Hematopoietic multipotent progenitor cell treated with erythropoietin and hydrocortisone succinate and interleukin-3 and kit ligand, for 8 days (in vitro differentiated cells): ENCODE measurements at regions not wholly inside any gene's neighbourhood (a gene's known extent, or its start where the extent isn't known, plus 50 kb on each side); places are given as distances from the start of the nearest gene placed in this dataset.
"Not testable (repeated sequence)": the region's sequence is repeated elsewhere in the genome, so short reads cannot be mapped to it uniquely, and the experiment has no call there.

Source experiments
- DNase-seq: peaks from one replicate; pipeline ENCODE4 v3.0.0-alpha.2; 2015

DNA sequence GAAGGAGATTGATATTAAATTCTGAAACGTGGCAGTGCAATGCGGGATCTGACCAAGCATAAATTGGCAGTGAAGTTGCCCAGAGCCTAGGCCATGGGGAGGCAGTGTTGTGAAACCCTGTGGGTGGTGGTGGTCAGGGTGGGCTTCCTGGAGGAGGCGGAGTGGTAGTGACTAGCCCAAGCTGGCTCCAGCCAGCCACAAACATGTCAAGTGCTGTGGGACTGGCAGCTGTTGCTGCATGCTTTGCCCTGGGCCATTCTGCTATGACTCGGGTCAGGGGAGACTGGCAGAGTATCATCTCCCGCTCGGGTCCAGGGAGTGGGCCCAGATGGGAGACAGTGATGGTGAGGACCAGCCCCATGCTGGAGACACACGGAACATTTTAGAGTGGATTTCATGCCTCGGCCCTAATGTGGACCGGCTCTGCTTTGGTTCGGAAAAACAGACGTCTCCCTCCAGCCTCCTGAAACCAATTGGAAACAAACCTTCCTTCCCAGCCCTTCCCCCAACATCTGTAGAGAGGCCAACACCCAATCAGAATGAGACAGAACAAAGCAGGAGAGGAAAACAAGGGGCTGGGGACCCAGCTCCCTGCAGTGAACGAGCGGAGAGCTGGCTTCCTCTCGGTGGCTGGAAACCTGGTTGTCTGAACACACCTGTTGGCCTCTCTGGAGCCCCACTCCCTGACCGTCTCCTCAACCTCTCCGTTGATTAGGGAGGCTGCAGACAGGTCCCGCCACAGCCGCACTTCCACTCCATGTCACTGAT is 58.2 kb downstream of the TMEM270 start:
- no peak for DNase-seq

GRCh38 chr7:73919694-73920375 is 58.9 kb downstream of the TMEM270 start:
- DNase-seq: no peak

DNA sequence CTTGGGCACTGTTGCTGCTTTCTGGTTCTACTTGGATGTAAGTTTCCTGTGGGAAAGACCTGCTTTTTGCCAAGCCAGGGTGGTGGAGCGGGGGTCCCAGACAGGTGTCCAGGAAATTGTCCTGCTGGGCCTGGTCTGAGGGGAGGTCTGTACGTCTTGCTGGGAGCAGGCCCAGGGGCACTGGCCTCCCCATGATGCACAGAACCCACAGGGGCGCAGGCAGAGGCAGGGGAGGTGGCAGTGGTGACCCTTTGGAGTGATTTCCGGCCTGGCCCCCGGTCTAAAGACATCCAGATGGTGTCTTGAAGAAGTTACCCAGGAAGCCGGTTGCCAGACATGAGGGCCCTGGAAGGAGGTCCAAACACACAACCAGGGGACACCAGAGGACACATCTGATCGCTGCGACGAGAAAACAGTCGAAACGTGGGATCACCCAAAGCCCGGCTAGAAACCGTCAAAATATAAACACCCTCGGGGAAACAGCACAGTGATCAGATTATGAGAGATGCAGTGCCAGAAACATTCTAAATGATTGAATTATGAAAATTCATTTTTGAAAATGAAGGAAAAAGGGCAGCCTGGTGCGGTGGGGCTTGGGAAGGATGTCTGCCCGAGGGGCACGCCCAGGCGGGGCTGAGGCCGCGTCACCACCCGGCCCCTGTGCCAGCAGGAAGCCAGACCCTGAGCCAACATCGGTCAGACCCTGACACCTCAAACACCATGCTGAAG is 59.6 kb downstream of the TMEM270 start:
- no peak for DNase-seq

DNA sequence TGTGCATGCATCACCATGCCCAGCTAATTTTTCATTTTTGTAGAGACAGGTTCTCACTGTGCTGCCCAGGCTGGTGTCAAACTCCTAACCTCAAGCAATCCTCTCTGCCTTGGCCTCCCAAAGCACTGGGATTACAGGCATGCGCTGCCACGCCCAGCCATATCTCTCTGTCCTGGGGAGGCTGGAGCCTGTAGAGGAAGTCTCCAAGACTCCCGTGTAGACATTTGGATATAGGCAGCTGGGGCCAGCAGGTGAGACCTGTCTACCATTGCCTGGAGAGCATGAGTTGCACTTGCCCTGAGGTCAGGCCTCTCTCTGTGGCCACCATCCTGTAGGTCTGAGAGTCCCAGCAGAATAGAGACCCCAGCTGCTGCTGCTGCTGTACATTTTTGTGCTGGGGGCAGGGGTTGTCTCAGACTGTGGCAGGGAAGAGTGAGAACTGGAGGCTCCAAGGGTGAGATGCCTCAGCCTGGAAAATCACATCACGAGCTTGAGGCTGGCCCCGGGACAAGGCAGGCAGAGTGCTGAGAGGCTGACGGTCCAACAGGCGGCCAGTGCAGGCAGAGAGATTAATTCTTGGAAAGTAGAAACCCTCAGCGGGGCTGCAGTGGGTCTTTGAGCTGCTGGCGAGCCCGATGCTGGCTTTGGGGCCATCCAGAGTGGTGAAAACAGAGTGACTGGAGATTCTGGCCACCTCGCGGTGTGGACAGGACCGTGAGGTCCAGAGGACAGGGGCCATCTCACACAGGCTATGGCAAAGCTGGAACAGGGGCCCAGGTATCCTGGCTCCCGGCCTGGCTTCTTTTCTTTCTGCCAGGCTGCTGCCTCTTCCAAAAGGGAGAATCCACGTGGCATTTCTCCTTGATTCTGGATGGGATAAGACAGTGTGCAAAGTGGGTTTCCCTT is 60.9 kb downstream of the TMEM270 start:
- no peak for DNase-seq

DNA sequence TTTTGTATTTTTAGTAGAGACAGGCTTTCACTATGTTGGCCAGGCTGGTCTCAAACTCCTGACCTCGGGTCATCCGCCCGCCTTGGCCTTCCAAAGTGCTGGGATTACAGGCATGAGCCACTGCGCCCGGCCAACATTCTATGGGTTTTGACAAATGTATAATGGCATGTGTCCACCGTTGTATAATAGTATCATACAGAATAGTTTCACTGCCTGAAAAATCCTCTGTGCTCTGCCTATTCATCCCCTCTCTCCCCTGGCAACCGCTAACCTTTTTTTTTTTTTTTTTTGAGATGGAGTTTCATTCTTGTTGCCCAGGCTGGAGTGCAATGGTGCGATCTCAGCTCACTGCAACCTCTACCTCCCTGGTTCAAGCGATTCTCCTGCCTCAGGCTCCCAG is 67.7 kb downstream of the TMEM270 start:
- DNase-seq: not testable (repeated sequence)

GRCh38 chr7:73931502-73931901 is 70.5 kb downstream of the TMEM270 start:
- DNase-seq: no peak

DNA sequence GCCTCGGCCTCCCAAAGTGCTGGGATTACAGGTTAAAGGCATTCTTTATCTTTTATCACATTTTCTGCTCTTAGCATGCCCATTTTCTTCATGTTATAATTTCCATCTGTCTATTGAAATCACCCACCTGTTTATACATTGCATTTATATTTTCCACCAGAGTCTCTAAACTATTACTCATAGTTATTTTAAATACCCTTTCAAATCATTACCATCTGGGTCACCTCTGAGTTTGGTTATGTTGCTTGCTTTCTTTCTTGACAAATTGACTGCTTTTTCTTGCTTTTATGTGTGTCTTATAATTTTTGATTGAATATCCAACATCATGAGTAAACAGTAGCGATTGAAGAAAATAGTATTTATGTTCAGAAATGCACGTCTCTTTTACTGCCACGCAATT is 71.4 kb downstream of the TMEM270 start:
- DNase-seq: no peak

DNA sequence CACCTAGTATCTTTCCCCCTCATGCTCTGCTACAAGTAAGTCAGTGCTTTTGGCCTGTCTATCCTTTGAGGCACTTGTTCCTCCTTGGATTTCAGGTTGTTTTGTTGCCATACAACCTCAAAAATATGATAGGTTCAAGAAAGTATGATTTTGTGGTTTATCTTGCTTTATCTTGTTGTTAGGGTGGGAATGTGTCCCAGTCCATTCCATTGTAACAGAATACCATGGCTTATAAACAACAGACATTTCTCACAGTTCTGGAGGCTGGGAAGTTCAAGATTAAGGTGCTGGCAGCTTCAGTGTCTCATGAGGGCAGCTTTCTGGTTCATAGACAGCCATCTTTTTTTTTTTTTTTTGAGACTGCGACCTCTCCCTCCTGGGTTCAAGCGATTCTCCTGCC is 72.1 kb downstream of the TMEM270 start:
- no peak for DNase-seq

GRCh38 chr7:73936967-73937366 is 76.0 kb downstream of the TMEM270 start:
- no peak for DNase-seq

DNA sequence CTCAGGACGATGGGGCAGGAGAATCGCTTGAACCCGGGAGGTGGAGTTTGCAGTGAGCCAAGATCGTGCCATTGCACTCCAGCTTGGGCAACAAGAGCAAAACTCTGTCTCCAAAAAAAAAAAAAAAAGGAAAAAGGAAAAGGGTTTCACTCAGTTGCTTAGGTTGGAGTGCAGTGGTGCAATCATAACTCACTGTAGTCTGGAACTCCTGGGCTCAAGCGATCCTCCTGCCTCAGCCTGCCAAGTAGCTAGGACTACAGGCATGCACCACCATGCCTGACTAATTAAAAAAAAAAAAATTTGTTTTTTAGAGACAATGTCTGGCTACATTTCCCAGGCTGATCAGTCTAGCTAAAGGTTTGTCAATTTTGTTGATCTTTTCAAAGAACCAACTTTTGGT is 76.7 kb downstream of the TMEM270 start:
- not testable (repeated sequence) for DNase-seq

GRCh38 chr7:73939528-73939927 is 78.6 kb downstream of the TMEM270 start:
- no peak for DNase-seq

- no peak for DNase-seq
Observed at GRCh38 chr7:73940701-73941238, 79.8 kb downstream of the TMEM270 start.

GRCh38 chr7:73941836-73942551 is 81.0 kb downstream of the TMEM270 start:
- DNase-seq: no peak

DNA sequence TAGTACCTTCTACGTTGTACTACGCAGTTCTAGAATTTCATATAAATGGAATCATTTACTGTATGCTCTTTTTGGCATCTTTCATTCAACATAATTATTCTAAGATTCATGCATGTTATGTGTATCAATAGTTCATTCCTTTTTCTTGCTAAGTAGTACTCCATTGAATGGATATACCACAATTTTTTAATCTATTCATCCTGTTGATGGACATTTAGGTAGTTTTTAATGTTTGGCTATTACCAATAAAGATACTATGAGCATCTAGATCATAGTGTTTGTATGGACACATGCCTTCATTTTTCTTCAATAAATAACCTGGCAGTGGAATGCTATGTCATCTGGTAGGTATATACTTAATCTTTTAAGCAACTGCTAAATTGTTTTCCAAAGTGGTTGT is 83.0 kb upstream of the ELN start:
- no peak for DNase-seq

DNA sequence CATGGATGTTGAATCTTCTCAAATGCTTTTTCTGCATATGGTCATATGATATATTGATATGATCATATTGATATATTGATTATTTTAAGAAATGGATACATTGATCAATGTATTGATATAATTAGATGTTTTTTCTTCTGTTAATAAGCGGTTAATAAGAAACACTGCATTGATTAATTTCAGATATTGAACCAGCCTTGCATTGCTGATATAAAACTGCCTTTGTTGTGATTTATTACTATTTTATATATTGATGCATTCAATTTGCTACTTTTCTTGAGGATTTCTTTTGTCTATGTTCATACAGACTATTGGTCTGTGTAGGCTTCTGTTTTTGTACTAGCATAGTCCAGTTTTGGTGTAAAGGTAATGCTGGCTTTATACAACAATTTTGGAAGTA is 79.7 kb upstream of the ELN start:
- no peak for DNase-seq

- DNase-seq: no peak
Observed at GRCh38 chr7:73952266-73952665, 75.7 kb upstream of the ELN start.

DNA sequence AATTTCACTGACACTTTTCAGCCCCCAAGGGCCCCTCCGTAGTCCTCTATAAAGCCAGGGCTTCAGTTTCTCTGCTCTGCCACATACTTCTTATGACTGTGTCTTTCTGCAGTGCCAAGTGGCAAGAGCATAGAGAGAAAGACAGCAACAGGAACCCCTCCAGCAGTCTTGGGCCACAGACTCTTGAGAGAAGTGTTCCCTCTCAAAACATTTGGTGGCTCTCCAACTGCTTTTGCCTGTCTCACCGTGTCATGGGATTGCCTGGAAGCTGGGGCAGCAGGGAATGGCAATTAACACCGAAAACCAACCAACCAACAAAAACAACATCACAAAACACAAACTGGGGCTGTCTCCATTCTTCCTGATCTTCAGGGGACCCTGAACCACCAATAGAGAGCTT is 73.8 kb upstream of the ELN start:
- DNase-seq: no peak

- DNase-seq: no peak
Observed at GRCh38 chr7:73954861-73955260, 73.1 kb upstream of the ELN start.

DNA sequence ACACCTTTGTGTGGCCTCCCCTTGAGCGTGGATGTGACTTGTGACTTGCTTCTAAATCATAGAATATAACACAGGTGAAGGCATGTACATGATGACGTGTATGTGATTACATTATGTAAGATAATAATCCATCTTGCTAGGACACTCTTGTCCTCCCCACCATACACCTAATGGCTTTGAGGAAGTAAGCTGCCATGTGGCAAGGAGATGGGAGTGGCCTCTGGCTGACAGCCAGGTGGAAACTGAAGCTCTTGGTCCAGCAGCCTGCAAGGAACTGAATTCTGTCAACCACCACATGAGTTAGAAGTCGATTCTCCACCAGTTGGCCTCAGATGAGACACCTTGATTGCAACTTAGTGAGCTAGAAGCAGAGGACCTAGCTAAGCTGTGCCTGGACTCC is 67.4 kb upstream of the ELN start:
- peak; percentile 68 for DNase-seq

GRCh38 chr7:73961991-73962390 is 66.0 kb upstream of the ELN start:
- DNase-seq: not testable (repeated sequence)

GRCh38 chr7:73963252-73963822 is 64.6 kb upstream of the ELN start:
- DNase-seq: no peak

DNA sequence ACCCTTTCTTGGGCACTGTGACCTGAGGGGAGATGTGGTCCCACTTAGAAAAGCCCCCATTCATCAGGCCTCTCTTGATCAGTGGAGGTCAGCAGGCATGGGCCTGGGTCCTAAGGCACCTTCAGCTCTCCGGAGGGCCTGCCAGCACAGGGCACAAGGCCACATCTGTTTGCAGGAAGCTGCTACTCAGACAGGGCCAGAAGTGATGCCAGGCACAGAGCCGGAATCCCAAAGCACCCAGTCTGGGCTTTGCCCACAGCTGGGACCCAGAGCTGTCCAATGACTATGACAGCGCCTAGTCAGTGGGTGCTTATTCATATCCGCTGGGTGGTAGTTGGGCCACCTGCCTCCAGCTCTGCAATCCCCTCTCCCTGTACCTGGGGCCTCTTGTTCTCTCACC is 63.2 kb upstream of the ELN start:
- DNase-seq: no peak
